ENCODE measurements at regions not wholly inside any gene's neighbourhood (a gene's known extent, or its start where the extent isn't known, plus 50 kb on each side); places are given as distances from the start of the nearest gene placed in this dataset.

DNA sequence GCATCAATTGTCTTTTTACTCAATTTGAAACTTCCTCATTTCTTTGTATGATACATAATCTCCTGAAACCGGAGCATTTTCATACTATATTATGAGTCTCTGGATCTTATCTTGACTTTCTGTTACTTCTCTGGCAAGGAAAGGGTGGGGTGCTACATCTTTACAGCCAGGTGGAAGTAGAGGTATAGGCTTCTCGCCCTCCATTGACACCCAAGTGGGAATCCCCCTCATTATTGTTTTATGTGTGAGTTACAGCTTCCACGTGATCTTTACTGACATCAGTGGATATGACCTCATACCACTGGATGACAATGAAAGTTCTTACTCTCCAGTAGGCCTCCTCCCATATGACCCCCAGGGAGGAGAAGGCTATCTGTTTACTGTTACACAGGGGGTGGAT is 262.1 kb upstream of the DACH1 start:
- H3K9me3 ChIP-seq (ENCODE audit: control insufficient read depth in 1 of 2, insufficient read depth in 1 of 2, low read length in 2 of 2), result no peaks in the 10 kb centered on the region
- DNase-seq, result no peak
- Mint-ChIP-seq H3K36me3 (ENCODE audit: low read depth) (no peaks in the 10 kb centered on the region), H3K27ac (no peak overlapping the region), H3K27me3 (no peaks in the 10 kb centered on the region), H3K9me3 (no peaks in the 10 kb centered on the region), H3K4me3 (no peak overlapping the region), H3K4me1 (ENCODE audit: low read depth) (no peaks in the 10 kb centered on the region)
- H3K4me1 ChIP-seq (ENCODE audit: insufficient read depth, low read length), result no peaks in the 10 kb centered on the region
- intact Hi-C loops (cut with DNase I, micrococcal nuclease), result no loop called here
- no peak overlapping the region for H3K4me3 ChIP-seq (ENCODE audit: low read length)
- no peaks in the 10 kb centered on the region for H3K27me3 ChIP-seq (ENCODE audit: control insufficient read depth in 1 of 2, insufficient read depth in 2 of 2, low read length in 2 of 2)
- TF ChIP-seq, protein P1, sequence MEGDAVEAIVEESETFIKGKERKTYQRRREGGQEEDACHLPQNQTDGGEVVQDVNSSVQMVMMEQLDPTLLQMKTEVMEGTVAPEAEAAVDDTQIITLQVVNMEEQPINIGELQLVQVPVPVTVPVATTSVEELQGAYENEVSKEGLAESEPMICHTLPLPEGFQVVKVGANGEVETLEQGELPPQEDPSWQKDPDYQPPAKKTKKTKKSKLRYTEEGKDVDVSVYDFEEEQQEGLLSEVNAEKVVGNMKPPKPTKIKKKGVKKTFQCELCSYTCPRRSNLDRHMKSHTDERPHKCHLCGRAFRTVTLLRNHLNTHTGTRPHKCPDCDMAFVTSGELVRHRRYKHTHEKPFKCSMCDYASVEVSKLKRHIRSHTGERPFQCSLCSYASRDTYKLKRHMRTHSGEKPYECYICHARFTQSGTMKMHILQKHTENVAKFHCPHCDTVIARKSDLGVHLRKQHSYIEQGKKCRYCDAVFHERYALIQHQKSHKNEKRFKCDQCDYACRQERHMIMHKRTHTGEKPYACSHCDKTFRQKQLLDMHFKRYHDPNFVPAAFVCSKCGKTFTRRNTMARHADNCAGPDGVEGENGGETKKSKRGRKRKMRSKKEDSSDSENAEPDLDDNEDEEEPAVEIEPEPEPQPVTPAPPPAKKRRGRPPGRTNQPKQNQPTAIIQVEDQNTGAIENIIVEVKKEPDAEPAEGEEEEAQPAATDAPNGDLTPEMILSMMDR (IDR thresholded peaks at IDR 0.05), result no peak
- ChIA-PET POLR2A (no interaction called here), CTCF (no interaction called here)
- ATAC-seq (ENCODE audit: poor library complexity), result no peak
- H3K27ac ChIP-seq (ENCODE audit: low read depth in 1 of 2, low read length in 2 of 2), result no peak overlapping the region
- H3K36me3 ChIP-seq (ENCODE audit: insufficient read depth, low read length), result no peaks in the 10 kb centered on the region

DNA sequence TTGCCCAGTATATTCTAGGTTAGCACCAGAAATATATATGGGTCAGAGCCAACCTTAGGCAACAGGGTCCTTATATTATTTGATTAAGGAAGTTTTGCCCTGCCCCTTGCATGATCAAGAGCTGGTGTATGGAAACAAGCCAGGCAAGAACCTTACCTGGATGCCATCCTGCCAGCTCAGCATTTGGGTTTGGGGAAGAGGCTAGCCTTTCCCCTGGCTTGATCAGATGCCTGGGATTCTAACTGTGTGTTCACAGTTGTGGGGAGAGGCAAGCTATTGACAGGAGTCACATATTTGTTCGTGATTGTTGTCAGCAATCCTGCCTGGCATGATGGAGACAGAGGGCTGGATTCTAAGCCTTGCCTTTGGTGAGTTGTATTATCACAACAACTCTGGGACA is 260.0 kb upstream of the DACH1 start:
- no peaks in the 10 kb centered on the region for H3K9me3 ChIP-seq (ENCODE audit: control insufficient read depth in 1 of 2, insufficient read depth in 1 of 2, low read length in 2 of 2)
- Mint-ChIP-seq H3K9me3 (no peaks in the 10 kb centered on the region), H3K4me1 (ENCODE audit: low read depth) (no peaks in the 10 kb centered on the region), H3K27ac (no peak overlapping the region), H3K36me3 (ENCODE audit: low read depth) (no peaks in the 10 kb centered on the region), H3K27me3 (no peaks in the 10 kb centered on the region), H3K4me3 (no peak overlapping the region)
- TF ChIP-seq, protein P1 (IDR thresholded peaks at IDR 0.05), result no peak
- POLR2A ChIA-PET, result no interaction called here
- intact Hi-C loops (cut with DNase I, micrococcal nuclease), result no loop called here
- CTCF ChIA-PET, result no interaction called here
- H3K27ac ChIP-seq (ENCODE audit: low read depth in 1 of 2, low read length in 2 of 2), result no peak overlapping the region
- H3K27me3 ChIP-seq (ENCODE audit: control insufficient read depth in 1 of 2, insufficient read depth in 2 of 2, low read length in 2 of 2), result no peaks in the 10 kb centered on the region
- DNase-seq (no peak), ATAC-seq (ENCODE audit: poor library complexity) (no peak)
- H3K36me3 ChIP-seq (ENCODE audit: insufficient read depth, low read length), result no peaks in the 10 kb centered on the region
- H3K4me3 ChIP-seq (ENCODE audit: low read length), result no peak overlapping the region
- no peaks in the 10 kb centered on the region for H3K4me1 ChIP-seq (ENCODE audit: insufficient read depth, low read length)

DNA sequence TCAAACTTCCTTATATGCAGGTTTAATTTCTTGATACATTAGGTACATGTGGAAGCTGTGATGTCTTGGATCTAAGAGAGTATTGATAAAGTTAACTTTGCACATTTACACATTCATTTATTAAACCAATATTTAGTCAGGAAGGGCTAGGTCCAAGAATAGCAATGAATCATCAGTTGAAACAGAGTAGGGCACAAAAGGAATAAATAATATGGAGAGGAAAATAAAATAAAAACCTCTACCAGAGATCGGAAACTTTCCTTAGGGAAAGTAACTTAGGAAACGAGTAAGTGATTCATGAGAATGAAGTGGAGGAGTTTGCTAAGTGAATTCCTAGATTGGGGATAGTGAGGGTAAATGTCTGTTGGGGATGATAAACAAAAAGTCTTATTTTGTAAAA is 259.4 kb upstream of the DACH1 start:
- ChIA-PET POLR2A (no interaction called here), CTCF (no interaction called here)
- Mint-ChIP-seq H3K36me3 (ENCODE audit: low read depth) (no peaks in the 10 kb centered on the region), H3K27me3 (no peaks in the 10 kb centered on the region), H3K27ac (no peak overlapping the region), H3K4me3 (no peak overlapping the region), H3K9me3 (no peaks in the 10 kb centered on the region), H3K4me1 (ENCODE audit: low read depth) (no peaks in the 10 kb centered on the region)
- H3K27ac ChIP-seq (ENCODE audit: low read depth in 1 of 2, low read length in 2 of 2), result no peak overlapping the region
- intact Hi-C loops (cut with DNase I, micrococcal nuclease), result no loop called here
- no peak for DNase-seq
- no peaks in the 10 kb centered on the region for H3K9me3 ChIP-seq (ENCODE audit: control insufficient read depth in 1 of 2, insufficient read depth in 1 of 2, low read length in 2 of 2)
- no peaks in the 10 kb centered on the region for H3K27me3 ChIP-seq (ENCODE audit: control insufficient read depth in 1 of 2, insufficient read depth in 2 of 2, low read length in 2 of 2)
- no peak for ATAC-seq (ENCODE audit: poor library complexity)
- no peaks in the 10 kb centered on the region for H3K4me1 ChIP-seq (ENCODE audit: insufficient read depth, low read length)
- no peak overlapping the region for H3K4me3 ChIP-seq (ENCODE audit: low read length)
- TF ChIP-seq, protein P1 (IDR thresholded peaks at IDR 0.05), result no peak
- no peaks in the 10 kb centered on the region for H3K36me3 ChIP-seq (ENCODE audit: insufficient read depth, low read length)
